SKM-1 treated with dmso at 0.1 percent for 144 hours (cell line): ENCODE measurements at regions not wholly inside any gene's neighbourhood (a gene's known extent, or its start where the extent isn't known, plus 50 kb on each side); places are given as distances from the start of the nearest gene placed in this dataset.

Experiments
- DNase-seq: peaks from one replicate; lab custom pipeline; 2025; ENCODE audit not compliant: unreplicated experiment; lab: John Stamatoyannopoulos, UW

GRCh38 chr20:61126369-61127195, 125.5 kb upstream of the CDH4 start:
- DNase-seq: no peak

- no peak for DNase-seq
Measured at GRCh38 chr20:61127311-61128039, 124.6 kb upstream of the CDH4 start.

GRCh38 chr20:61128701-61129269, 123.3 kb upstream of the CDH4 start:
- no peak for DNase-seq

GRCh38 chr20:61129311-61129710, 122.8 kb upstream of the CDH4 start:
- DNase-seq: no peak

- no peak for DNase-seq
Measured at GRCh38 chr20:61130156-61130555, 121.9 kb upstream of the CDH4 start.

- no peak for DNase-seq
Measured at GRCh38 chr20:61131944-61132343, 120.1 kb upstream of the CDH4 start.

- no peak for DNase-seq
Measured at GRCh38 chr20:61133611-61134010, 118.5 kb upstream of the CDH4 start.

GRCh38 chr20:61134296-61135030, 117.6 kb upstream of the CDH4 start:
- DNase-seq: no peak

- DNase-seq: no peak
Measured at GRCh38 chr20:61135266-61135665, 116.8 kb upstream of the CDH4 start.

GRCh38 chr20:61135968-61136367, 116.1 kb upstream of the CDH4 start:
- DNase-seq: no peak

- no peak for DNase-seq
Measured at GRCh38 chr20:61138566-61138965, 113.5 kb upstream of the CDH4 start.

- DNase-seq: no peak
Measured at GRCh38 chr20:61139031-61139430, 113.0 kb upstream of the CDH4 start.

- DNase-seq: no peak
Measured at GRCh38 chr20:61140576-61140975, 111.5 kb upstream of the CDH4 start.

- no peak for DNase-seq
Measured at GRCh38 chr20:61146023-61146422, 106.0 kb upstream of the CDH4 start.

GRCh38 chr20:61149636-61150035, 102.4 kb upstream of the CDH4 start:
- DNase-seq: no peak

GRCh38 chr20:61157301-61157700, 94.8 kb upstream of the CDH4 start:
- no peak for DNase-seq

GRCh38 chr20:61159957-61160686, 91.9 kb upstream of the CDH4 start:
- DNase-seq: no peak

GRCh38 chr20:61161726-61162390, 90.2 kb upstream of the CDH4 start:
- DNase-seq: no peak

- DNase-seq: no peak
Measured at GRCh38 chr20:61162451-61162850, 89.6 kb upstream of the CDH4 start.

- no peak for DNase-seq
Measured at GRCh38 chr20:61163031-61163430, 89.0 kb upstream of the CDH4 start.
